Myocyte (in vitro differentiated cells): ENCODE measurements at regions not wholly inside any gene's neighbourhood (a gene's known extent, or its start where the extent isn't known, plus 50 kb on each side); places are given as distances from the start of the nearest gene placed in this dataset.
"Not testable (repeated sequence)": the region's sequence is repeated elsewhere in the genome, so short reads cannot be mapped to it uniquely, and the experiment has no call there.

Source experiments
- DNase-seq: peaks from one replicate; pipeline ENCODE4 v3.0.0-alpha.2; 2012; ENCODE audit warnings: low read depth

- DNase-seq = peak; percentile 27
Observed at GRCh38 chr13:90545070-90545840, 802.2 kb upstream of the MIR17HG start.

- DNase-seq = no peak
Observed at GRCh38 chr13:90547272-90547790, 800.2 kb upstream of the MIR17HG start.

- DNase-seq = no peak
Observed at GRCh38 chr13:90551253-90551652, 796.2 kb upstream of the MIR17HG start.

GRCh38 chr13:90552702-90553101 lies 794.8 kb upstream of the MIR17HG start:
- no peak for DNase-seq

GRCh38 chr13:90553159-90553558 lies 794.3 kb upstream of the MIR17HG start:
- no peak for DNase-seq

- DNase-seq = no peak
Observed at GRCh38 chr13:90557626-90558025, 789.9 kb upstream of the MIR17HG start.

GRCh38 chr13:90562443-90562842 lies 785.0 kb upstream of the MIR17HG start:
- peak; percentile 46 for DNase-seq

- no peak for DNase-seq
Observed at GRCh38 chr13:90564096-90564495, 783.4 kb upstream of the MIR17HG start.

GRCh38 chr13:90564566-90564965 lies 782.9 kb upstream of the MIR17HG start:
- no peak for DNase-seq

GRCh38 chr13:90565985-90566713 lies 781.3 kb upstream of the MIR17HG start:
- no peak for DNase-seq

GRCh38 chr13:90568165-90568564 lies 779.3 kb upstream of the MIR17HG start:
- DNase-seq = no peak

GRCh38 chr13:90576067-90576466 lies 771.4 kb upstream of the MIR17HG start:
- no peak for DNase-seq

GRCh38 chr13:90577726-90578125 lies 769.8 kb upstream of the MIR17HG start:
- peak; percentile 3 for DNase-seq

GRCh38 chr13:90585392-90585791 lies 762.1 kb upstream of the MIR17HG start:
- DNase-seq = no peak

- DNase-seq = no peak
Observed at GRCh38 chr13:90591260-90591926, 756.1 kb upstream of the MIR17HG start.

GRCh38 chr13:90591927-90592268 lies 755.6 kb upstream of the MIR17HG start:
- DNase-seq = no peak

GRCh38 chr13:90592943-90593342 lies 754.5 kb upstream of the MIR17HG start:
- no peak for DNase-seq

- DNase-seq = peak; percentile 3
Observed at GRCh38 chr13:90594681-90595080, 752.8 kb upstream of the MIR17HG start.

GRCh38 chr13:90605664-90606063 lies 741.8 kb upstream of the MIR17HG start:
- DNase-seq = no peak

- not testable (repeated sequence) for DNase-seq
Observed at GRCh38 chr13:90606921-90607320, 740.6 kb upstream of the MIR17HG start.

GRCh38 chr13:90612391-90612790 lies 735.1 kb upstream of the MIR17HG start:
- DNase-seq = no peak
